ENCODE measurements at regions not wholly inside any gene's neighbourhood (a gene's known extent, or its start where the extent isn't known, plus 50 kb on each side); places are given as distances from the start of the nearest gene placed in this dataset.

DNA sequence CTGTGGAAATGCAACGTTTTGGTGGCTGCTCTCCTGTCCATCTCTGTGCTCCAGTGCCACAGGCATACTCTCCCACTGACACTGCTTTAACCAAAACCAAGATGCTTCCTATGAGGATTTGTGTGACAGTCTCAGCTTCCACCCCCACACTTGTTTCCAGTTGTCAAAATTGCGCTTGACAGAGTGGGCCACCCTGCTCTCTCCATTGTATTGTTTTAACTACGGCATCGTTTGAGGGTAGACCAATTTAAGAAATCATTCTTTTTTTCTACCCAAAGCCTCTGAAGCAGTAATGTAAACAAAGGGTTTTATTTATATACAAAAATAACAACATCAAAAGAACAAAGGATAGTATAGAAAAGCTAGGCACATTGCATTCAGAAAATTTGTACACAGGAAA lies 178.0 kb downstream of the INHBA start:
- Mint-ChIP-seq H3K36me3 (ENCODE audit: unreplicated experiment) (peaks cover 3% of the 10 kb centered on the region), H3K27ac (ENCODE audit: unreplicated experiment) (no peak overlapping the region), H3K27me3 (ENCODE audit: unreplicated experiment) (no peaks in the 10 kb centered on the region), H3K4me1 (ENCODE audit: unreplicated experiment) (no peaks in the 10 kb centered on the region), H3K9me3 (ENCODE audit: unreplicated experiment) (peaks cover 5% of the 10 kb centered on the region), H3K4me3 (ENCODE audit: unreplicated experiment) (no peak overlapping the region)
- DNase-seq (ENCODE audit: extremely low spot score, unreplicated experiment), result no peak
- TF ChIP-seq, protein P1, sequence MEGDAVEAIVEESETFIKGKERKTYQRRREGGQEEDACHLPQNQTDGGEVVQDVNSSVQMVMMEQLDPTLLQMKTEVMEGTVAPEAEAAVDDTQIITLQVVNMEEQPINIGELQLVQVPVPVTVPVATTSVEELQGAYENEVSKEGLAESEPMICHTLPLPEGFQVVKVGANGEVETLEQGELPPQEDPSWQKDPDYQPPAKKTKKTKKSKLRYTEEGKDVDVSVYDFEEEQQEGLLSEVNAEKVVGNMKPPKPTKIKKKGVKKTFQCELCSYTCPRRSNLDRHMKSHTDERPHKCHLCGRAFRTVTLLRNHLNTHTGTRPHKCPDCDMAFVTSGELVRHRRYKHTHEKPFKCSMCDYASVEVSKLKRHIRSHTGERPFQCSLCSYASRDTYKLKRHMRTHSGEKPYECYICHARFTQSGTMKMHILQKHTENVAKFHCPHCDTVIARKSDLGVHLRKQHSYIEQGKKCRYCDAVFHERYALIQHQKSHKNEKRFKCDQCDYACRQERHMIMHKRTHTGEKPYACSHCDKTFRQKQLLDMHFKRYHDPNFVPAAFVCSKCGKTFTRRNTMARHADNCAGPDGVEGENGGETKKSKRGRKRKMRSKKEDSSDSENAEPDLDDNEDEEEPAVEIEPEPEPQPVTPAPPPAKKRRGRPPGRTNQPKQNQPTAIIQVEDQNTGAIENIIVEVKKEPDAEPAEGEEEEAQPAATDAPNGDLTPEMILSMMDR (IDR thresholded peaks at IDR 0.05), result no peak

DNA sequence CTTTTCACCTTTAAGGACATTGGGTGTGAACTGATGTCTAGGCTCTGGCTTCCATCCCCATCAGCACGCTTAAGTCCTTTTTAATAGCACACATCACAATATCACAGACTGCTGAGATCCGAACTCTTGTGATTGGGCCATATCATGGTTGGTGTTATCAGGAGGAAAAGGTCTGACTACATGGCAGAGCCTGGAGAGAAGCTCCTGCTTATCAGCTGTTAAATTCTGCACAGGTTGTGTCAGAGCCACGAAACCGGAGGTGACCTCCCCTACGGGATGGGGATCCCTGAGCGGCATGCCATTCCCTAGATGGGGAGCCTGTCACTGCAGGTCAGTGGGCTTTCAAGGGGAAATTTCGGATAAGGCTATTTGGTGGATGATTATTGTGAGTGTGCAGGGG lies 182.4 kb downstream of the INHBA start:
- Mint-ChIP-seq H3K27ac (ENCODE audit: unreplicated experiment) (no peak overlapping the region), H3K4me3 (ENCODE audit: unreplicated experiment) (no peak overlapping the region), H3K4me1 (ENCODE audit: unreplicated experiment) (no peaks in the 10 kb centered on the region), H3K27me3 (ENCODE audit: unreplicated experiment) (no peaks in the 10 kb centered on the region), H3K36me3 (ENCODE audit: unreplicated experiment) (peaks cover 3% of the 10 kb centered on the region), H3K9me3 (ENCODE audit: unreplicated experiment) (peaks cover 19% of the 10 kb centered on the region)
- no peak for DNase-seq (ENCODE audit: extremely low spot score, unreplicated experiment)
- TF ChIP-seq, protein P1 (IDR thresholded peaks at IDR 0.05), result no peak

DNA sequence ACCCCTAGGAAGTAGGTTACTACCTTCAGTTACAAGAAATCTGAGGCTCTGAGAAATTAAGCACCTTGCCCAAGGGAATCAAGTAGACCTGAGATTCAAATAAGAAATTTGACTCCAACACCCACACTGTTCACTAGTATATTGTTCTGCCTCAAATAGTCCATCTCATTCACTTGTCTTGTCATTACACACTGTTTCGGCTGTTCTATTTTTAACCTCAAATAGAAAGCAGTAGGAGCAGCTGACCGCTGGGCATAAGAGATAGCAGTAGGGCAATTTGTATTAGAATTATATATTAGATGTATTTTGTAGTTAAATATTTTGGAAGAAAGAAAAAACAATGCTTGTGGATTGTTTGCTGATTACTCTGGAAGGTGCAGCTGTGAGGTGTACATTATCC lies 185.1 kb downstream of the INHBA start:
- no peak overlapping the region for H3K27ac Mint-ChIP-seq (ENCODE audit: unreplicated experiment)
- no peaks in the 10 kb centered on the region for H3K4me1 Mint-ChIP-seq (ENCODE audit: unreplicated experiment)
- TF ChIP-seq, protein P1 (IDR thresholded peaks at IDR 0.05), result no peak
- no peak for DNase-seq (ENCODE audit: extremely low spot score, unreplicated experiment)
- no peaks in the 10 kb centered on the region for H3K36me3 Mint-ChIP-seq (ENCODE audit: unreplicated experiment)
- H3K9me3 Mint-ChIP-seq (ENCODE audit: unreplicated experiment), result peaks cover 17% of the 10 kb centered on the region
- no peak overlapping the region for H3K4me3 Mint-ChIP-seq (ENCODE audit: unreplicated experiment)
- H3K27me3 Mint-ChIP-seq (ENCODE audit: unreplicated experiment), result no peaks in the 10 kb centered on the region

DNA sequence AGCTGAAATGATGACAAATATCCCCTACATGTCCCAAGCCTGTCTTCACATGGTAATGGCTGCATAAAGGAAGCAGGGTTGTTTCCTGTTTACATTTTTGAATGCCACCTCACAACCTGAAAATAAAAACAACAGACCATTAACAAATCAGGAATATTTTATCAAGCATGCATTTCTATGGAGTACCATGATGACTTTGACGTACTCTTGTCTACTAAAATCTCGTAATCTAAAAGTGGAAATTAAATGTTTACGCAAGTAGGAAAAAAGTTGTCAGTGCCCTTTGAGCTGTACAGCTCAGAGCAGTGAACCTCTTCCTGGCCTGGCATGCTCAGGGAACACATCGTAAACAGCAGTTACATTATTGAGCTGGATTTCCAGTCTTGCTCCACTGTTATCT lies 194.1 kb downstream of the INHBA start:
- no peak for DNase-seq (ENCODE audit: extremely low spot score, unreplicated experiment)
- TF ChIP-seq, protein P1 (IDR thresholded peaks at IDR 0.05), result no peak
- no peaks in the 10 kb centered on the region for H3K27me3 Mint-ChIP-seq (ENCODE audit: unreplicated experiment)
- H3K9me3 Mint-ChIP-seq (ENCODE audit: unreplicated experiment), result peaks cover 4% of the 10 kb centered on the region
- H3K27ac Mint-ChIP-seq (ENCODE audit: unreplicated experiment), result no peak overlapping the region
- peaks cover 6% of the 10 kb centered on the region for H3K4me1 Mint-ChIP-seq (ENCODE audit: unreplicated experiment)
- H3K4me3 Mint-ChIP-seq (ENCODE audit: unreplicated experiment), result no peak overlapping the region
- peaks cover 3% of the 10 kb centered on the region for H3K36me3 Mint-ChIP-seq (ENCODE audit: unreplicated experiment)

DNA sequence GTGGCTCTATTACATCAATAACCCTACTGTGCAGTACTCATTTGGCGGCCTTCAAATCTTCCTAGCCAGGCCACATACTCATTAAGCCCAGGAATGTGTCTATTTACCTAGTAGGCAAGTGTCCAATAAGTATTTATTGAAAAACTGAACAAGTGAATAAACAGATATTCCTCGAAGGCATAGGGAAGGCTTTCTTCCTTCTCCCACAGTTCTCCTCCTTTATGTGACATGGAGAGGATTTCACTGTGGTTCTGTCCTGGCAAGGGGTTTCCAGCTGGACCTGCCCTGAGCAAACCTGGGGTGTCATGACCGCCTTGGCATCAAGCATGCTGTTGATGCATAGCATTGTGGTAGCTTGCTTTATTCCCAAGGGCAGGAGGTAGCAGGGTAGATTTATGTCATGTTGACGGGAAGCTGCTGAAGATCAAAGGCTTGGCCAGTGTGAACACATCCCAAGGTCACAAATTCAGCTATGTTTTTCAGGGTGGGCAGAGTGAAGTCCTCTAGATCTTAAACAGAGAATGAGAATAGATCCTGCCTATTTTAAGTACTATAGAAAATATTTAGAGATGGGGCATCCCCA lies 195.1 kb downstream of the INHBA start:
- Mint-ChIP-seq H3K27ac (ENCODE audit: unreplicated experiment) (no peak overlapping the region), H3K4me3 (ENCODE audit: unreplicated experiment) (no peak overlapping the region), H3K36me3 (ENCODE audit: unreplicated experiment) (peaks cover 3% of the 10 kb centered on the region), H3K9me3 (ENCODE audit: unreplicated experiment) (peaks cover 4% of the 10 kb centered on the region), H3K4me1 (ENCODE audit: unreplicated experiment) (peaks cover 6% of the 10 kb centered on the region), H3K27me3 (ENCODE audit: unreplicated experiment) (no peaks in the 10 kb centered on the region)
- TF ChIP-seq, protein P1 (IDR thresholded peaks at IDR 0.05), result no peak
- no peak for DNase-seq (ENCODE audit: extremely low spot score, unreplicated experiment)

Data from osteocyte (in vitro differentiated cells).